GM19193 (cell line): ENCODE measurements at regions not wholly inside any gene's neighbourhood (a gene's known extent, or its start where the extent isn't known, plus 50 kb on each side); places are given as distances from the start of the nearest gene placed in this dataset.

ENCODE experiments used
- POLR2A ChIP-seq: IDR thresholded peaks from 4 replicates; pipeline ENCODE4 v1.6.1; 2011; ENCODE audit not compliant: insufficient read depth, insufficient read length; ENCODE audit errors: extremely low read depth

DNA sequence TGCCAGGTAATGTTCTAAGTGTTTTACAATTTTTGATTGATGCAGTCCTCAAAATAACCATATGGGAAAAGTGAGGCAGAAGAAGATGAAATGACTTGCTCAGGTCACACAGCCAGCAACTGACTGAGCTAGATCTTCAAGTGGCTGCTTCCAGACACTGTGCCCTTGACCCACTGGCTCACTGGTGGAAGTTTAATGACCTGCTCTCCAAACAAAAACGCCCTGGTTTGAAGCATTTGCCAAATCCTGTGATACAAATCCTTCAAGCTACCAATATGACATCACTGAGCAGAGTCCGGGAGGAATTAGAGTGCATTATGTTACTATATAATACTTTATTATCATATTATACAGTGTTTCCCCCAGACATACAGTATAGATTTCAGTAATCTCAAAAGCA, 459.4 kb downstream of the GADD45G start:
- no peak for TF ChIP-seq POLR2A

DNA sequence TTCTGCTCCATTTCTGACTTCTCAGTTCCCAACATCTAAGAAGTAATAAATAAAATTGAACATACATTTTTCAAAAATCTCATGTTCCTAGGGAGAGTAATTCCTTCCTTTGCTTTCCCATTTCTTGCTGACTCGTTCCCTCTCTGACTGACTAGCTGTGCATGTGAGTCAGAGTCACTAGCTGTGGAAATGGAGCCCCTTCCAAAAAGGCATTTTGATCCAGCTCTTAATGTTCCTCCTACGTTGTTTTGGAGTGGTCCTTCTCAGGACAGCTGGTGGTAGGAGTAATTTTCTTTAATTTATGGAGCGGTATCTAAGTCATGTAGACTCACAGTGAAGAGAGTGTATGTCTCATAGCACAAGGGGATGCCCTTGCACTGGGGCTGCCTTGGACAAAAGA, 460.2 kb downstream of the GADD45G start:
- no peak for TF ChIP-seq POLR2A

DNA sequence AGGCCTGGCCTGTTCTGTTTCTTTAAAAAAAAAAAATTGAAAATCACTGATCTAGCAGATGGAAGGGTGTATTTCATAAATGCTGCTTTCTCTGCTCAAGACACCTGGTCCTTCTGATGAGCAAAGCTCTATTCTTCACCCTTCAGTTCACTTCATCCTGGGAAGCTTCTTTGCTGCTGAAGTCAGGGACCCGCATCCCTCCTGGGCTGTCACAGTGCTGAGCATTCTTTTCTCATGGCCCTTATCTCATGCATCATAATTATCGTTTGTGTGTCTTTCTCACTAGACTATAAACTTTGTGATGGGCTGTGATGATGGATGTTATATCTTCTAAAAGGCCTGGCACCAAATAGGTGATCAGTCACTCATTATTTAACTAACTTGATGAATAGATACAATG, 461.0 kb downstream of the GADD45G start:
- no peak for TF ChIP-seq POLR2A

DNA sequence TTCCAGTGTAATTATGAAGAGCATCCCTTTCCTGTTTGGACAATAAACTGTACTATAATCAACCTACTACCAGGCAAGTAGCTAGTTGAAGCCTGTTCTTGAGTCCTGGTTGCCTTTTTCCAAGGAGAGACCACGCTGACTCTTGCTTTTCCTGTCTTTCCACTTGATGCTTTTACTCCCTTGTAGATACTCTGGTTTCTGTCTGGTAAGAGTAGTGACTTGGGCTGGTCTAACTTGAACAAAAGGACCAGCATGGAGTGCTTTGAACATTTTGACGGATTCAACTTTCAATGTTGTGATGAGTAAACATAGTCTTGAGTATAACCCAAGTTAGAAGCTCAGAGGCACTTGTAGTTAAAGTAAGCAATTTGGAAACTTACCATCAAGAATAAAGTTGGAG, 464.3 kb downstream of the GADD45G start:
- TF ChIP-seq POLR2A, result no peak

DNA sequence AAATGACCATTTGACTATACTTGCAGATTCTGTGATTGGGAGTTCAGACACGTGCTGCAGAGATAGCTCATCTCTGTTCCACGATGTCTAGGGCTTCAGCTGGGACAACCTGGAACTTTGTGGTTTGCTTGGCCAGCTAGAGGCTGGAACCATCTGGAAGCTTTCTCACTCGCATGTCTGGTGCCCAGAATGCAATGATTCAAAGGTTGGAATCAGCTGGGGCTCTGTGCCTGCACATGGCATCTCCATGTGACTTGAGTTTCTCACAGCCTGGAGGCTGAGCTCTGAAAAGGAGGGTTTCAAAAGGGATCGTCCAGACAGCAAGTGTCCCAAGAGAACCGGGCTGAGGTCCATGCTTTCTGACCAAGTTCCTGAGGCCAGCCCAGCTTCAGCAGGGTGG, 465.2 kb downstream of the GADD45G start:
- TF ChIP-seq POLR2A, result no peak

DNA sequence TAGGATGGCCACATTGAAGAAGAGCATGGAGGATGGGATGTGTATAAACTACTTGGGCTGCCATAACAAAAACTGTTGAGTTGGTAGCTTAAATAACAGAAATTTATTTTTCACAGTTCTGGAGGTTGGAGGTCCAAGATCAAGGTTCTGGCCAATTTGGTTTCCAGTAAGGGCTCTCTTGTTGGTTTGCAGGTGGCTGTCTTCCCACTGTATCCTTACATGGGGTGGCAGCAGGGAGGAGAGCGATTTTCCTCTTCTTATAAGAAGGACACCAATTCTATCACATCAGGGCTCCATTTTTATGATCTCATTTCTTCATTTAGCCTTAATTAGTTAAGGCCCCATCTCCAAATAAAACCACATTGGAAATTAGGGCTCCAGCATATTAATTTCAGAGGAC, 465.7 kb downstream of the GADD45G start:
- TF ChIP-seq POLR2A, result no peak

DNA sequence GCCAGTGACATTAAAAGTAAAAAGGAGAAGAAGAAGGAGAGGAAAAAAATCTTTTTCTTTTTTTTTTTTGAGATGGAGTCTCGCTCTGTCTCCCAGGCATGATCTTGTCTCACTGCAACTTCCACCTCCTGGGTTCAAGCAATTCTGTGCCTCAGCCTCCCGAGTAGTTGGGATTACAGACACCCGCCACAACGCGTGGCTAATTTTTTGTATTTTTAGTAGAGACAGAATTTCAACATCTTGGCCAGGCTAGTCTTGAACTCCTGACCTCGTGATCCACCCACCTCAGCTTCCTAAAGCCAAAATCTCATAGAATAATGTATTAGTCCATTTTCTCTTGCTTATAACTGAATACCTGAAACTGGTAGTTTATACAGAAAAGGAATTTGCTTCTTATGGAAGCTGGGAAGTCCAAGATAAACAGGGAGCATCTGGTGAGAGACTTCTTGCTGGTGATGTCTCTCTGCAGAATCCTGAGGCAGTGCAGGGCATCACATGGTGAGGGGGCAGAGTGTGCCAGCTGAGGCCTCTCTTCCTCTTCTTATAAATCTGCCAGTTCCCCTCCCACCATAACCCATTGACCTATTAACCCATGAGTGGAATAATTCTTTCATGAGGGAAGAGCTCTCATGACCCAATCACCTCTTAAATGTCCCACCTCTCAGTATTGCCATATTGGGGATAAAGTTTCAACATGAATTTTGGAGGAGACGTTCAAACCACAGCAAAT, 466.3 kb downstream of the GADD45G start:
- no peak for TF ChIP-seq POLR2A

DNA sequence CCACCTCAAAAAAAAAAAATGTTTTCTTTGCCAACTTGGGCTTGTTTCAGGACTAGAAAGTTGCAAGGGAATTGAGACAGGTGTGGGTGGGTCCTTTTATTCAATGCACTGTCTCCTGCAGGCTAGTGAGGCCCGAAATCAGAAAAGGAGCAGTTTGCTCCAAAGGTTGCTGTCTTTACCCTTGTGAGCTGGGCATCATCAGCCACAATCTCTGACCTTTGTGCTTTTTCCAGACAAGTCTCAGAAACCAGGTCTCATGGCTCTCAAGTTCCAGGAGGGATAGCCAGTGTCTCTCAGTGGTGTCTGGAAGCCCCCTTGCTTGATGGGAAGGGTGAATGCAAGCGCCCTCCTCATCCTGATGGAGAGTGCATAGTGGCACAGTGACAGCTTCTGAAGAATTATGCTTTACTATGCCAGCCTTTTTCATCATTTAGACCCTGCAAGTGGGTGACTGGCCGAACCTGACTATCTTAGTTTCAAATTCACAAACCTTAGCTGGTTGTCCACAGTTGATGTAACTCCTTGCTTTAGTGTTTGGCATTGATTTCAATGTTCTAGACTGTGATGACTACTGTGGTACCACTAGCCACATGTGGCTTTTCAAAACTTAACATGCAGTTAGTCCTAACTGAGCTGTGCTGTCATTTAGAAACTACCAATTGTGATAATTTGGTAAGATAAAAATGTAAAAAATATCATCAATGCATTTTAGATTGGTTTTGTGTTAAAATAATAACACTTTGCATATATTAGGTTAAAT, 468.6 kb downstream of the GADD45G start:
- TF ChIP-seq POLR2A, result no peak

DNA sequence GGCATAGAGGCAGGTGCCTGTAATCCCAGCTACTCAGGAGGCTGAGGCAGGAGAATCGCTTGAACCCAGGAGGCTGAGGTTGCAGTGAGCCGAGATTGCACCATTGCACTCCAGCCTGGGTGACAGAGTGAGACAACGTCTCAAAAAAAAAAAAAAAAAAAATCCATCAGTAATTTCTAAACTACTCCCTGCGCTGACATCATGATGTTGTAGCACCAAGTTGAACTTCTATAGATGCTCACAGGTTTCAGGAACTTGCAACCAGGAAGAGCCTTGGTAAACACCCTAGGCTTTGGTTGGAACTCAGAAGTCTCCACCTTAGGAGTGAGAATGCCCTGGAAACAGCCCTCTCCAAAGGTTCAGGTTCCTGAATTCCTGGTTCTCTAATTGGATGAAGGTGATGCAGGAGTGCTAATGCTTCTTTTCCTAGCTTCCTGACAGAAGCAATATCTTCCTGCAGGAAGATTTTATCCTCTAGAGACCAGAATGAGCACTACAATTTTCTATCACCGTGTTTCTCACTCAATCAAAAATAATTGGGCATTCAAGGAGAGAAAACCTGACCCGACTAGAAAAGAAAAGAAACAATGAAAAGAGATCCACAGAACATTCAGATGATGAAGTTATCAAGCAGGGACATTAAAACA, 469.6 kb downstream of the GADD45G start:
- TF ChIP-seq POLR2A, result no peak

DNA sequence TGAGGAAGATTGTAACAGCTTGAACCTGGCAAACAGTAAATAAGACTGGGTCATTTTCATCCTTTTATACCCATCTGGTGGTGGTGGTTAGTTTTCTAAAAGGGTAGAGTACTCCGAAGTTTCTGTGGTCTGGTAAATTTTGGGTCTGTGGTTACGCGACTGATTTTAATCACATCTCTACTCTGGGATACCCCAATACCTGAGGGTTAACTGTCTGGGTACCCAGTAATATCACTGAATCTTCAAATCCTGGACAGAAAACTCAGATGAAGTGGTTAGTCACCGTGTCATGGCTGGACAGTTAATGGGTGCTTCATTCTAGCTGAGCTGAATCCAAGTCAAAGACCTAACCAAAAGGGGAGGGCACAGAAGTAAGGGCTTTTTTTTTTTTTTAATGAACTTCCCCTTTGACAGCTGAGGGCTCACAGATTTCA, 474.2 kb downstream of the GADD45G start:
- TF ChIP-seq POLR2A, result no peak

DNA sequence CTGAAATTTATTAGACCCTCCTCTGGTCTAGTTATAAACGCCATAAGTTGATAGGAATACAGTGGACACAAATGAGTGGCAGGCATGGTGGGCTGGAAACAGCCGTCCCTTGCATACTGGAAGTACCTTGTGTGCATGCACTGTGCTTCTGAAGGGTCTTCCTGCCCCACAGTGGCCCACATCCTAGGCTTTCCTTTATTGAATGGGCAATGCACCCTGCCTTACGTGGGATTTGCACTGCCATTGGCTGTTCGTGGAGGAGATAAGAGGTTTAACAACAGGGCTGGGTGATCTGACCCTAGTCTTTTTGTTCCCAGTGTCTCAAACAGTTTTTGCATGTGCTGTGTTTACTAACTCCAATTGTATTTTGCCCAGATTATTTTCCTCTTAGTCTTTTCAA, 480.8 kb downstream of the GADD45G start:
- TF ChIP-seq POLR2A, result no peak

DNA sequence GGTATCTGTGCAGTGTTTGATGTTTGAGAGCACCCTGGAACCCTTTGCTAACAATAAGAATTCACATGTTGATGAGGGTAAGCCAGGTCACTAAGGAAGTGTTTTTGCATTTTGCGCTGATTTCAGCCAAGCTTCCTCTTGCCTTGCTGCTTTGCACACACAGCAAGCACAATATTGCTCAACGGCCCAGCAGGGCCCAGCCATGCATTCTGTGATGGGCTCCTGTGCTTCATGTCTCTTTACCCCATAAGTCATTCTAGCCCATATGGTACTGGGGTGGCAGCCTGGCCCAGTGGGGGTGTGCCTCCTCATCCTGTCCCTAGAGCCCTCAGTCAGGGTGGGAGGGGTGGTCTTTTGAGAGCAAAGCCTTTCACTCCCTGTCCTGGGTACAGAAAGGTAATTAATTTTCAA, 481.3 kb downstream of the GADD45G start:
- no peak for TF ChIP-seq POLR2A

DNA sequence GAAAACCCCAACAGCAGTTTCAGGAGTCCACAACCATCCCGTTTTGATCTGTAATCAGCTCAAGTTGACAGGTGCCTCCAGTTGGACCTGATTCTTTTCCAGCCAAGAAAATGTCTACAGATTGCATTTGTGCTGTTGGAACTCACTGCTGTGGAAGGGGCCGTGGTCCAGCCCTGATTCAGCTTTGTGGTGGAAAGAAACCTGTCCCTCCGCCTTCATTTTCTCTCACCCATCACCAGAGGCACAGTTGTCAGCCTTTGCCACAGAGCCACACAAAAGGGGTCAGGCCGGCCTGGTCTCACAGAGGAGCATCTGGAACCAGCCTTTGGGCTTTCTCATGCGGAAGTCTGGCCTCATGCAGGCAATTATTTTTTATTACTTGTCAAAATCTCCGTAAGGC, 483.6 kb downstream of the GADD45G start:
- no peak for TF ChIP-seq POLR2A

DNA sequence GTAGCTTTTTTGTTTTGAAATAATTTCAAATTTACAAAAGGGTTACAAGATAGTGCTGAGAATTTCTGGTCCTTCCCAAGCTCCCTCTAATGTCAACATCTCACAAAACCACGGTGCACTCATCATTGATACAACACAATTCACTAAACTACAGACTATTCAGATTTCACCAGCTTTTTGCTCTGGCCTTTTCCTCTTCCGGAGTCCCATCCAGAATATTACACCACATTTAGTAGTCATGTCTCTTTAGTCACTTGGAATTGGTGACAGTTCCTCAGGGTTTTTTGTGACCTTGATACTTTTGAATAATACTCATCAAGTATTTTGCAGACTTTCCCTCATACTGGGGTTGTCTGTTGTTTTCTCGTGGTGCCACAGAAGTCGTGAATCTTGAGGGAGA, 484.0 kb downstream of the GADD45G start:
- TF ChIP-seq POLR2A, result no peak

DNA sequence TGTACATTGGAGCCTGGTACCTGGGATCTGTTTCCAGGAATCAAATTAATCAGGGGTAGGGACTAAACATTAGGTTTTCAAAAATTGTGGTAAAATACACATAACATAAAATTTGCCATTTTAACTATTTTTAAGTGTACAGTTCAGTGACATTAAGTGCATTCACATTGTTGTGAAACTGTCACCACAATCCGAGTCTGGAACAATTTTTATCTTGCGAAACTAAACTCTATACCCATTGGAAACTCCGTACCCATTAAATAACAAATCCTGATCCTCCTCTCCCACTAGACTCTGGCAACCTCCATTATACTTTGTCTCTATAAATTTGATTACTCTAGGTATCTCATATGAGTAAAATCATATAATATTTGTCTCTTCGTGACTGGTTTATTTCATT, 486.2 kb downstream of the GADD45G start:
- TF ChIP-seq POLR2A, result no peak

DNA sequence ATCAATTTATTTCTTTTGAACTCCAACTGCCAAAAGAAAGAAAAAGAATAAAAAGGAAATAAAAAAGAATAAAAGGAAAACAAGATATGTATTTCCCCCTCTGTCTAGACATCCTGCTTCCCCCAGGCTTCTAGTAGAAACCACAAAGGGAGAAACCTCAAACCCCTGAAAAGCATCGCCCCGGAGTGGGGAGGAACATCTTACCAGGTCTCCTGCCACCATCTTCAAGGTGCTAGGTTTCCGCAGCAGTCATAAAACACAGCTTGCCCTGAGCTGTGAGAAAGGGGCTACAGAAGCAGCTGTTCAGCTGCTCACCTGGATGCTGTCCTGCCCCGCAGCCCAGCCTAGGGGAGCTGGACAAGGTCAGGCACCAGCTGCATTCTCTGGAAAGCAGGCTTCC, 487.7 kb downstream of the GADD45G start:
- TF ChIP-seq POLR2A, result no peak
